AG10803 (cell line): ENCODE measurements at regions not wholly inside any gene's neighbourhood (a gene's known extent, or its start where the extent isn't known, plus 50 kb on each side); places are given as distances from the start of the nearest gene placed in this dataset.
"Not testable (repeated sequence)": the region's sequence is repeated elsewhere in the genome, so short reads cannot be mapped to it uniquely, and the experiment has no call there.

Experiments used
- DNase-seq: peaks from one replicate; pipeline ENCODE4 v3.0.0; 2010; ENCODE audit warnings: low read depth
- H3K4me3 ChIP-seq: 2 replicates; pipeline ENCODE4 v1.5.1; 2011; ENCODE audit warnings: mild to moderate bottlenecking, low read length, control low read depth
- TF ChIP-seq, protein P1 (sequence below): conservative IDR thresholded peaks from 2 replicates; pipeline ENCODE4 v1.5.1; 2011; ENCODE audit warnings: mild to moderate bottlenecking, low read length, control low read depth, inconsistent platforms

DNA sequence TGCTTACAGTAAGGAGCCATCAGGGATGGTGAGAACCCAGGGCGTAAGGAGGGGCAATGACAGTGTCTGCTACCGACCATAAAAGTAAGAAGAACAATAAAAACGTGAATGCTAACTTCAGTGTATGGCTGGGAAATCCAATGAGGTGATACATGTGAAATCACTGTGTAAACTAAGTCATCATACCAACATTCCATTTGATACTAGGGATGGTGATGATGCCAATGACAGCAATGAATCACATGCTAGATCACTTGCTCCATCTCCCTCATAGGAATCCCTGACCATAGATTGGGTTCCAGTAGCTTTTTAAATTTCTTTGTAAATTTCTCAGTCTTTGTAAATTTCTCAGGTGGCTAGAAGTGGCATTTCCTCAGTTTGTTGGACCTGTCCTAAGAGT is 146.3 kb downstream of the SMIM20 start:
- TF ChIP-seq, protein P1, sequence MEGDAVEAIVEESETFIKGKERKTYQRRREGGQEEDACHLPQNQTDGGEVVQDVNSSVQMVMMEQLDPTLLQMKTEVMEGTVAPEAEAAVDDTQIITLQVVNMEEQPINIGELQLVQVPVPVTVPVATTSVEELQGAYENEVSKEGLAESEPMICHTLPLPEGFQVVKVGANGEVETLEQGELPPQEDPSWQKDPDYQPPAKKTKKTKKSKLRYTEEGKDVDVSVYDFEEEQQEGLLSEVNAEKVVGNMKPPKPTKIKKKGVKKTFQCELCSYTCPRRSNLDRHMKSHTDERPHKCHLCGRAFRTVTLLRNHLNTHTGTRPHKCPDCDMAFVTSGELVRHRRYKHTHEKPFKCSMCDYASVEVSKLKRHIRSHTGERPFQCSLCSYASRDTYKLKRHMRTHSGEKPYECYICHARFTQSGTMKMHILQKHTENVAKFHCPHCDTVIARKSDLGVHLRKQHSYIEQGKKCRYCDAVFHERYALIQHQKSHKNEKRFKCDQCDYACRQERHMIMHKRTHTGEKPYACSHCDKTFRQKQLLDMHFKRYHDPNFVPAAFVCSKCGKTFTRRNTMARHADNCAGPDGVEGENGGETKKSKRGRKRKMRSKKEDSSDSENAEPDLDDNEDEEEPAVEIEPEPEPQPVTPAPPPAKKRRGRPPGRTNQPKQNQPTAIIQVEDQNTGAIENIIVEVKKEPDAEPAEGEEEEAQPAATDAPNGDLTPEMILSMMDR: no peak
- H3K4me3 ChIP-seq: no peak overlapping the region
- DNase-seq: no peak

DNA sequence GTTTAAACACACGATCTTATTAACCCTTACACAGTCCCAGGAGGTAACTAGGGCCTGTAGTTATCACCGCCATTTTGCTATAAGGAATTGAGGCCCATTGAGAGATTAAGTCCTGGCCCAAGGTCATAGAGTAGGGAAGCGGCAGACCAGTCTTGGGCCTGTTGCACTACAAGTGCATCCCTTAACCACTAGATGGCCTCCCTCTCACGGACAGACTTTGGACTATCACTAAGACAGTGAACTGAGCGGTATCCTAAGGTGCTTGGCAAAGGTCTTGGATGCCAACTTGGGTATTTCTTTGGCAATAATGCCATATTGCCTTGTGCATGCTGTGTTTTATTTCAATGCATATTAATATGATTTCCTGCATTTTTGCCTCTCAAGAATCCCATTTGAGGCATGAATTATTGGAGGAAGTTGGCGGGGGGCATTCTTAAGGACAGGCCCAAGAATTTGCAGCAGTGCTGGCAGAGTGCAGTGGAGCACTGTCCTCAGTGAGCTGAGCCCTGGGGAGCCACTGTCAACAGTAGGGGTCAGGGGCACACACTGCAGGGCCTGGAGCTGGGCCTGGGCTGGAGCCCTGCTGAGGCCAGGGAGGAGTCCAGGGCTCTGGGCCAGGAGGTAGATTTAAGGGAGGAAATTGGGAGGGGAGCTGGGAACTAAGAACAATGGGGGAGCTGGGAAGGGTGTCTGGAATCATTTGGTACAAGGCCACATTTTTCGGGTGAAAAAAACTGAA is 147.4 kb downstream of the SMIM20 start:
- H3K4me3 ChIP-seq: no peak overlapping the region
- TF ChIP-seq, protein P1: peak; percentile 56
- DNase-seq: no peak

DNA sequence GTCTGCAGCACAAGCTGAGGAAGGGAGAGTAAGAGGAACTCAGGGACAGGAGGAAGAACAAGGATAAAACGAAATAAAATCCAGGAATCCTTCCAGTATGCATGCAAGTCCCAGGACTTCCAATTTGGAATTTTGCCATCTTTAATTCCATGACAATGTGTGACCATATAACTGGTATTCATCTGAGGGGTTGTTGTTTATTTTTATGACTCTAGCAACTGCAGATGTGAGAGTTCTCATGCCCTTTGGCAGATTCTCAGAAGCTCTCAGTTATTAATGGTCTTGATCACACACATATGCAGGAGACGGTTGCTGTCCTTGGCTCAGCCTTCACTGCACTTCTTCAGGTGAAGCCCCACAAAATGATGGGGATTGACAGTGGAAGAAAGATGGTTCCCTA is 148.2 kb downstream of the SMIM20 start:
- no peak overlapping the region for H3K4me3 ChIP-seq
- peak; percentile 87 for DNase-seq
- TF ChIP-seq, protein P1: no peak

DNA sequence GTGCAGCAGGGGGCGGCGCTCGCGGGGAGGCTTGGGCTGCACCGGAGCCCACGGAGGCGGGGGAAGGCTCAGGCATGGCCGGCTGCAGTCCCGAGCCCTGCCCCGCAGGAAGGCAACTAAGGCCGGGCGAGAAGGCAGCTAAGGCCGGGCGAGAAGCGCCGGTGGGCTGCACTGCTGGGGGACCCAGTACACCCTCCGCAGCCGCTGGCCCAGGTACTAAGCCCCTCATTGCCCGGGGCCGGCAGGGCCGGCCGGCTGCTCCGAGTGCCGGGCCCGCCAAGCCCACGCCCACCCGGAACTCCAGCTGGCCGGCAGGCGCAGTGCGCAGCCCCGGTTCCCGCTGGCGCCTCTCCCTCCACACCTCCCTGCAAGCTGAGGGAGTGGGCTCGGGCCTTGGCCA is 150.0 kb downstream of the SMIM20 start:
- not testable (repeated sequence) for DNase-seq

DNA sequence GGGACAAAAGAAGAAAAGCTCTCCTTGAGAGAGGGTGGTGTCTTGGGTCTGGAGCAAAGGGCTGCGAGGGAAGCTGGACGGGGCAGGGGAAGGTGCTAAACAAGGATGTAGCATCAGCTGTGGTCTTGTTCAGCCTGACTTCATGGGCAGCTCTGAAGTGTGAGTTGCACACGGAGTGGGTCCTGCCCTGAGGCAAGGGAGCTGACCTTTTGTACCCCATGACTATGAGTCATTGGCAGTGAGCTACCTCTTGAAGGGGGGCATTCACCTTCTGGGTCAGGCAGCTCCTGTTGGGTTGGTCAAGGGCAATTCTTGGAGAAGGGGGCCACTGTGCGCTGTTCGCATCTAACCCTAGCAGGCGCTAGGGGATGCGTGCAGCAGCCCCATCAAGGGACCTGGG is 151.8 kb downstream of the SMIM20 start:
- DNase-seq: no peak
- TF ChIP-seq, protein P1: no peak

More for the DNA sequence above, 150.0 kb downstream of the SMIM20 start:
- H3K4me3 ChIP-seq: not testable (repeated sequence)

DNA sequence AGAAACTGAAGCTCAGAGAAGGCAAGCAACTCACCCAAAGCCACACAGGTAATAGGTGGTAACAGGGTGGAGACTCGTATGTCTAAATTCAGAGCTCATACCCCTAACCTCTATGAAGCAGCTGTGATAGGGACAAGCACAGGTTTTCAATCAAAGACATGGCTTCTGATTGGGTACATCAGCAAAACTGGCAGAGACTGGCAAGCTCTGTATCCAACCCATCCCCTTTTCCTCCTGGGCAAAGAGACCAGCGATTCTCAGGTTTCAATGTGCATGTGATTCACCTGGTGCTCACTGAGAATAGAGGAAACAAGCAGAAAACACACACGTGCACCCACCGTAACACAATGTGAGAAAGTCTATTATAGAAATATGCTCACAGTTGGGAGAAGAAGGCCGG is 153.0 kb downstream of the SMIM20 start:
- DNase-seq: no peak
- TF ChIP-seq, protein P1: no peak

More for the DNA sequence above, 151.8 kb downstream of the SMIM20 start:
- H3K4me3 ChIP-seq: no peak overlapping the region

DNA sequence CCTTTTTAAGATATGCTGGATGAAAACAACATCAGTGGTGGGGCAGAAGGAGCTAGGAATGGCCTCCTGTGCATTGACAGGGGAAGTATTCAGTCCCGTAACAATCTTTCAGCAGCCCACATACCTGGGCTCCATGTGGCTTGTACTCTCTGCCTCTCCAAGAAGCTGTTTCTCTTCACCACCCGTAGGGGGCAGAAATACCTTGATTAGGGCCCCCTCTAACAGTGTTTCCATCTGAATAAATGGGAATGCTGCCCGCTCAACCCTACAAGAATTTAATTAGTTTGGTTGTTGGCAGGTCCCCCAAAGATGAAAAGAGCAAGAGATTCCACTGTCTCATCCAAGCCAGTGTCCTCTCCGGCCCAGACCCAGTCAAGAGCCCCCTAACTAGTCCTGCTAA is 155.2 kb downstream of the SMIM20 start:
- TF ChIP-seq, protein P1: peak; percentile 41
- no peak for DNase-seq

More for the DNA sequence above, 153.0 kb downstream of the SMIM20 start:
- H3K4me3 ChIP-seq: no peak overlapping the region

More for the DNA sequence above, 155.2 kb downstream of the SMIM20 start:
- no peak overlapping the region for H3K4me3 ChIP-seq
